NCI-H226 (cell line): ENCODE measurements at regions not wholly inside any gene's neighbourhood (a gene's known extent, or its start where the extent isn't known, plus 50 kb on each side); places are given as distances from the start of the nearest gene placed in this dataset.

ENCODE experiments used
- DNase-seq: peaks from one replicate; pipeline ENCODE4 v3.0.0-alpha.2; 2015

- no peak for DNase-seq
Measured at GRCh38 chr12:14257303-14257733, 108.2 kb upstream of the ATF7IP start.

GRCh38 chr12:14257734-14258574 is 107.5 kb upstream of the ATF7IP start:
- DNase-seq: peak; percentile 99

- no peak for DNase-seq
Measured at GRCh38 chr12:14258575-14258940, 106.9 kb upstream of the ATF7IP start.

- no peak for DNase-seq
Measured at GRCh38 chr12:14259481-14260010, 105.9 kb upstream of the ATF7IP start.

- DNase-seq: peak; percentile 96
Measured at GRCh38 chr12:14260011-14260993, 105.2 kb upstream of the ATF7IP start.

- DNase-seq: no peak
Measured at GRCh38 chr12:14261096-14261495, 104.4 kb upstream of the ATF7IP start.

- DNase-seq: no peak
Measured at GRCh38 chr12:14261861-14262260, 103.6 kb upstream of the ATF7IP start.

GRCh38 chr12:14262771-14263511 is 102.5 kb upstream of the ATF7IP start:
- no peak for DNase-seq

- no peak for DNase-seq
Measured at GRCh38 chr12:14263742-14264141, 101.7 kb upstream of the ATF7IP start.

GRCh38 chr12:14264316-14264715 is 101.2 kb upstream of the ATF7IP start:
- DNase-seq: peak; percentile 37

GRCh38 chr12:14264778-14265177 is 100.7 kb upstream of the ATF7IP start:
- DNase-seq: peak; percentile 26

- DNase-seq: no peak
Measured at GRCh38 chr12:14268120-14268515, 97.4 kb upstream of the ATF7IP start.

- DNase-seq: no peak
Measured at GRCh38 chr12:14270392-14270791, 95.1 kb upstream of the ATF7IP start.

GRCh38 chr12:14272956-14273912 is 92.2 kb upstream of the ATF7IP start:
- DNase-seq: no peak

GRCh38 chr12:14273913-14274311 is 91.6 kb upstream of the ATF7IP start:
- no peak for DNase-seq

GRCh38 chr12:14275111-14275510 is 90.4 kb upstream of the ATF7IP start:
- no peak for DNase-seq

GRCh38 chr12:14275886-14276285 is 89.6 kb upstream of the ATF7IP start:
- no peak for DNase-seq

GRCh38 chr12:14278294-14278953 is 87.1 kb upstream of the ATF7IP start:
- DNase-seq: no peak

GRCh38 chr12:14279845-14280244 is 85.6 kb upstream of the ATF7IP start:
- DNase-seq: no peak

- no peak for DNase-seq
Measured at GRCh38 chr12:14280921-14281320, 84.6 kb upstream of the ATF7IP start.

GRCh38 chr12:14281539-14281938 is 83.9 kb upstream of the ATF7IP start:
- no peak for DNase-seq
